Endothelial cell of umbilical vein (primary cell): ENCODE measurements at regions not wholly inside any gene's neighbourhood (a gene's known extent, or its start where the extent isn't known, plus 50 kb on each side); places are given as distances from the start of the nearest gene placed in this dataset.

Experiments
- BruUV-seq: library from RNA; stranded (reverse); fragments of 400-500 nt; replicated peaks from 2 replicates; lab custom pipeline; 2021; lab: Mats Ljungman, UMichigan
- CTCF ChIA-PET: fragments of 300-600, 350-600 bp; sonication (Branson Sonifier 250); formaldehyde crosslinking; loops from one replicate; lab custom pipeline; 2021; ENCODE audit warnings: antibody characterized with exemption, inconsistent platforms; lab: Charles Lee
- POLR2A ChIA-PET: fragments of 300-600, 350-600 bp; sonication (Branson Sonifier 250); formaldehyde crosslinking; loops from one replicate; lab custom pipeline; 2021; ENCODE audit warnings: antibody characterized with exemption, inconsistent platforms; lab: Charles Lee
- DNase-seq: peaks from one replicate; pipeline ENCODE4 v3.0.0-alpha.2; 2011; ENCODE audit warnings: low read depth, low spot score
- FAIRE-seq: peaks from 2 replicates; lab custom pipeline; 2011; peaks lifted over from hg19 to GRCh38; lab: Jason Lieb, UNC
- H2AFZ ChIP-seq: 2 replicates; pipeline ENCODE4 v1.6.0; 2012; ENCODE audit warnings: low read depth, low read length, control low read depth, inconsistent platforms
- H3K27ac ChIP-seq: 2 replicates; pipeline ENCODE4 v1.5.1; 2011; ENCODE audit warnings: low read depth, mild to moderate bottlenecking, control low read depth, low read length, moderate library complexity; ENCODE audit not compliant: insufficient read depth
- H3K27me3 ChIP-seq, 2 experiments: 2 replicates each; pipeline versions ENCODE4 v1.6.0 to v1.6.1; 2011; ENCODE audit warnings: low read length in 2 of 2, mixed read lengths in 1 of 2; ENCODE audit not compliant: control insufficient read depth in 2 of 2, insufficient read depth in 2 of 2
- H3K36me3 ChIP-seq, 2 experiments: 2 replicates in 1 of 2; 3 replicates in 1 of 2; pipeline ENCODE4 v1.5.1; 2011; ENCODE audit warnings: low read length in 2 of 2, mild to moderate bottlenecking in 1 of 2, moderate library complexity in 1 of 2; ENCODE audit not compliant: control insufficient read depth in 2 of 2, insufficient read depth in 2 of 2; ENCODE audit errors: extremely low read depth in 1 of 2
- H3K4me1 ChIP-seq: 3 replicates; pipeline ENCODE4 v1.5.1; 2011; ENCODE audit warnings: mild to moderate bottlenecking, low read length; ENCODE audit not compliant: control insufficient read depth, insufficient read depth; ENCODE audit errors: extremely low read depth
- H3K4me2 ChIP-seq: 2 replicates; pipeline ENCODE4 v1.6.1; 2011; ENCODE audit warnings: low read length, control low read depth, mixed read lengths; ENCODE audit not compliant: insufficient read depth
- H3K4me3 ChIP-seq, 3 experiments: fragments of 200-600 bp in 1 of 3; sonication (generic), shearing (Covaris generic) in 1 of 3; replicated peaks in 1 of 3; 2 replicates each; pipeline ENCODE4 v1.5.1; 2011 to 2016; ENCODE audit warnings: control low read depth in 3 of 3, low read length in 3 of 3, mild to moderate bottlenecking in 2 of 3, inconsistent platforms in 1 of 3, low read depth in 1 of 3, moderate library complexity in 1 of 3; ENCODE audit not compliant: insufficient read depth in 1 of 3
- H3K79me2 ChIP-seq: 2 replicates; pipeline ENCODE4 v1.6.0; 2012; ENCODE audit warnings: low read length, inconsistent platforms; ENCODE audit not compliant: control insufficient read depth, insufficient read depth
- H3K9ac ChIP-seq: replicated peaks from 2 replicates; pipeline ENCODE3; 2011; ENCODE audit warnings: low read length, control low read depth; ENCODE audit not compliant: insufficient read depth; ENCODE audit errors: extremely low read depth
- H3K9me1 ChIP-seq: replicated peaks from 3 replicates; pipeline ENCODE4 v1.6.0; 2011; ENCODE audit warnings: mild to moderate bottlenecking, low read length; ENCODE audit not compliant: control insufficient read depth, insufficient read depth; ENCODE audit errors: extremely low read depth
- H3K9me3 ChIP-seq: replicated peaks from 2 replicates; pipeline ENCODE4 v1.5.1; 2012; ENCODE audit warnings: low read length, inconsistent platforms; ENCODE audit not compliant: control insufficient read depth, insufficient read depth
- H4K20me1 ChIP-seq: replicated peaks from 2 replicates; pipeline ENCODE3; 2011; ENCODE audit warnings: mild to moderate bottlenecking, low read length; ENCODE audit not compliant: control insufficient read depth, insufficient read depth; ENCODE audit errors: extremely low read depth
- CTCF ChIP-seq, 2 donors: IDR thresholded peaks; 1 replicate in 1 of 2; 2 replicates in 1 of 2; pipeline ENCODE4 v1.5.1; 2011; ENCODE audit warnings: low read length in 2 of 2, mild to moderate bottlenecking in 2 of 2, moderate library complexity in 2 of 2, control low read depth in 1 of 2, inconsistent platforms in 1 of 2, low read depth in 1 of 2; ENCODE audit not compliant: insufficient read depth in 1 of 2; ENCODE audit errors: extremely low read depth in 1 of 2
- EZH2 ChIP-seq: IDR thresholded peaks from 2 replicates; pipeline ENCODE4 v1.6.1; 2012; ENCODE audit warnings: borderline replicate concordance, low read depth, mild to moderate bottlenecking, moderate library complexity, low read length, inconsistent platforms; ENCODE audit not compliant: severe bottlenecking
- FOS ChIP-seq: IDR thresholded peaks from 2 replicates; pipeline ENCODE4 v1.6.1; 2011; ENCODE audit warnings: mild to moderate bottlenecking, low read length, moderate library complexity, borderline replicate concordance; ENCODE audit not compliant: insufficient read depth
- GATA2 ChIP-seq: IDR thresholded peaks from 2 replicates; pipeline ENCODE4 v1.7.0; 2011; ENCODE audit warnings: low read depth, mild to moderate bottlenecking, moderate library complexity, mixed read lengths, low read length; ENCODE audit not compliant: insufficient read length, insufficient read depth
- JUN ChIP-seq: IDR thresholded peaks from 2 replicates; pipeline ENCODE4 v1.6.1; 2011; ENCODE audit warnings: borderline replicate concordance, low read depth; ENCODE audit not compliant: insufficient read length, insufficient read depth
- MAX ChIP-seq: IDR thresholded peaks from 2 replicates; pipeline ENCODE4 v1.6.1; 2011; ENCODE audit not compliant: insufficient read depth, insufficient read length
- MYC ChIP-seq: IDR thresholded peaks from one replicate; pipeline ENCODE4 v1.6.1; 2011; ENCODE audit warnings: mild to moderate bottlenecking, low read depth, low read length
- POLR2A ChIP-seq: IDR thresholded peaks from 2 replicates; pipeline ENCODE4 v1.6.1; 2012; ENCODE audit warnings: low read depth, mild to moderate bottlenecking, control low read depth, low read length
- POLR2AphosphoS5 ChIP-seq: IDR thresholded peaks from 2 replicates; pipeline ENCODE4 v1.6.1; 2012; ENCODE audit warnings: low read depth, mild to moderate bottlenecking, control low read depth, low read length, moderate library complexity; ENCODE audit not compliant: insufficient read depth
- dilution Hi-C: fragments of 300-500 bp; cut with MboI; formaldehyde crosslinking; loops from one replicate; pipeline ENCODE4 v1.15.0; 2019; ENCODE audit warnings: low sequenced_read_pairs; ENCODE audit not compliant: extremely low pct_ligation_motif_present
- intact Hi-C: fragments of 100-400 bp; cut with micrococcal nuclease; formaldehyde crosslinking; loops from one replicate; pipeline ENCODE4 v1.10.0; 2022

GRCh38 chr5:61270510-61271165 is 61.4 kb upstream of the ZSWIM6 start:
- Histone ChIP-seq H3K27me3 (no peaks in the 10 kb centered on the region), H2AFZ (no peak overlapping the region), H3K9me1 (no peaks in the 10 kb centered on the region), H3K9me3 (no peaks in the 10 kb centered on the region), H3K9ac (no peak overlapping the region), H3K4me1 (peaks cover 7% of the 10 kb centered on the region), H3K79me2 (no peaks in the 10 kb centered on the region), H3K4me3 (no peak overlapping the region), H4K20me1 (no peaks in the 10 kb centered on the region), H3K27ac (no peak overlapping the region), H3K4me2 (no peak overlapping the region), H3K36me3 (no peaks in the 10 kb centered on the region)
- dilution Hi-C loops (no loop called here), intact Hi-C loops (no loop called here)
- FAIRE-seq (no peak), DNase-seq (no peak)
- POLR2A ChIA-PET: no interaction called here
- no peak for TF ChIP-seq GATA2
- TF ChIP-seq FOS: no peak
- no peak for TF ChIP-seq POLR2A
- no peak for TF ChIP-seq POLR2AphosphoS5
- no peak for TF ChIP-seq MYC
- CTCF ChIA-PET: interaction anchor here (1.2 kb wide), 1 partner anchor 9 kb away, joined by 3 read pairs; no protein-coding TSS in a partner anchor
- no TSS peak for BruUV-seq

GRCh38 chr5:61272688-61273087 is 59.4 kb upstream of the ZSWIM6 start:
- CTCF ChIA-PET: interaction anchor here (1.4 kb wide), 1 partner anchor 59 kb away, joined by 3 read pairs; no protein-coding TSS in a partner anchor
- Histone ChIP-seq H3K4me2 (no peak overlapping the region), H3K27ac (no peak overlapping the region), H2AFZ (no peak overlapping the region), H3K36me3 (no peaks in the 10 kb centered on the region), H3K4me1 (peaks cover 25% of the 10 kb centered on the region), H3K9me3 (no peaks in the 10 kb centered on the region), H3K9me1 (no peaks in the 10 kb centered on the region), H3K79me2 (no peaks in the 10 kb centered on the region), H4K20me1 (no peaks in the 10 kb centered on the region), H3K27me3 (no peaks in the 10 kb centered on the region), H3K4me3 (no peak overlapping the region), H3K9ac (no peak overlapping the region)
- BruUV-seq: no TSS peak
- POLR2A ChIA-PET: no interaction called here
- no peak for DNase-seq
- TF ChIP-seq JUN (no peak), FOS (no peak), EZH2 (no peak), POLR2A (no peak), CTCF (IDR thresholded peaks at IDR 0.05; ENCODE audit: extremely low read depth in 1 of 2, insufficient read depth in 1 of 2, low read depth in 1 of 2, low read length in 2 of 2) (no peak), MYC (no peak), GATA2 (no peak), POLR2AphosphoS5 (no peak), MAX (no peak)
- dilution Hi-C loops: no loop called here
- intact Hi-C loops: no loop called here
- no peak for FAIRE-seq
